GM18508 (cell line): ENCODE measurements at regions not wholly inside any gene's neighbourhood (a gene's known extent, or its start where the extent isn't known, plus 50 kb on each side); places are given as distances from the start of the nearest gene placed in this dataset.
"Not testable (repeated sequence)": the region's sequence is repeated elsewhere in the genome, so short reads cannot be mapped to it uniquely, and the experiment has no call there.

Source experiments
- ATAC-seq: cut with Tn5 transposase; IDR thresholded peaks from one replicate; pipeline ENCODE4 v1.9.1; 2021; ENCODE audit warnings: moderate number of reproducible peaks; ENCODE audit not compliant: insufficient read depth, unreplicated experiment

DNA sequence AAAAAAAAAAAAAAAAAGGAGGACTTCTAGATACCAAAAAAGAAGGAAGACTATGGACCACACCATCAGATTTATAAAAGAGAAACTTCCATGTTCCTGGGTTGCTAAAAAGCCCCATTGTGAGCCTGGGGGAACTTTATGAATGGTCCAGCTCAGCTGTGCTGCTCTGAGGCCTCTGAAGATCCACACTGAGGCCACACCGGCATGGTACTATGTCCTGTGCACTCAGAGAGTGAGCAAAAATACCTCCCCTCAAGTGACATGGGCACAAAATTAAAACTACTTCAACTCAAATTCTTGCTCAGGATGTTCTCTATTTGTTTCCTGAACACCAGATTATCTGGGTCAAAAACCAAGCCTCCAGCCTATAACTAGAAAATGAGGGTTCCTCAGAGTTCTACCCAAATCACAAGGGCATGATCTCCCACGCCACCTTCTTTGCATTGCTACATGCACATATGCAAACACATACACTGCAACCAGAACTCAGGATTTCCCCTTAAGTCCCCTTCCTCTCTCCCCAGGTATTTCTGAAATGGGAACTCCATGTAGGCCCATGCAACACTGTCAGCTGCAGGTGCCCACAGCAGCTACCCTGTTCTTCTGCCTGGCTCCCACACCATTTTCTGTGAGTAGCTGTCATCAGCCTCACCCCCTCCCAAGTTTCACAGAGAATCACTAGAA is 94.4 kb downstream of the SH3GLB1 start:
- ATAC-seq: peak; percentile 48

DNA sequence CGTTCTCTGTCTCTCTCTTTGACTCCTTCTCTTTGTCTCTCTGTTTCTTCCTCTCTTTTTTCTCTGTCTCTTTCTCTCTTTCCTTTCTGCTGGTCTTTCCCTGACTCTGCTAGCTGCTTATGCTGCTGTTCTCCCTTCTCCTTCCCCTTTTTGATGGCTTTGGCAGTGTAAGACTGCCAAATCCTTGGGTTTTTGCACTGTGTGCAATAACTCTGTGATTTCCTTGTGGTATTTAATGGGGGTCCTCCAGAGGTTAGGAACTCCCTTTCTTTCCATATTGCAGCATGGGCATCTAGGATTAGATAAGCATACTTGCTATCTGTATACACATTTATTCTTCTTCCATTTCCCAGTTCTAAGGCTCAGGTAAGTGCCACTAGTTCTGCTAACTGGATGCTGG is 99.3 kb downstream of the SH3GLB1 start:
- ATAC-seq: not testable (repeated sequence)

- ATAC-seq: not testable (repeated sequence)
Observed at GRCh38 chr1:86805898-86806519, 101.6 kb downstream of the SH3GLB1 start.

DNA sequence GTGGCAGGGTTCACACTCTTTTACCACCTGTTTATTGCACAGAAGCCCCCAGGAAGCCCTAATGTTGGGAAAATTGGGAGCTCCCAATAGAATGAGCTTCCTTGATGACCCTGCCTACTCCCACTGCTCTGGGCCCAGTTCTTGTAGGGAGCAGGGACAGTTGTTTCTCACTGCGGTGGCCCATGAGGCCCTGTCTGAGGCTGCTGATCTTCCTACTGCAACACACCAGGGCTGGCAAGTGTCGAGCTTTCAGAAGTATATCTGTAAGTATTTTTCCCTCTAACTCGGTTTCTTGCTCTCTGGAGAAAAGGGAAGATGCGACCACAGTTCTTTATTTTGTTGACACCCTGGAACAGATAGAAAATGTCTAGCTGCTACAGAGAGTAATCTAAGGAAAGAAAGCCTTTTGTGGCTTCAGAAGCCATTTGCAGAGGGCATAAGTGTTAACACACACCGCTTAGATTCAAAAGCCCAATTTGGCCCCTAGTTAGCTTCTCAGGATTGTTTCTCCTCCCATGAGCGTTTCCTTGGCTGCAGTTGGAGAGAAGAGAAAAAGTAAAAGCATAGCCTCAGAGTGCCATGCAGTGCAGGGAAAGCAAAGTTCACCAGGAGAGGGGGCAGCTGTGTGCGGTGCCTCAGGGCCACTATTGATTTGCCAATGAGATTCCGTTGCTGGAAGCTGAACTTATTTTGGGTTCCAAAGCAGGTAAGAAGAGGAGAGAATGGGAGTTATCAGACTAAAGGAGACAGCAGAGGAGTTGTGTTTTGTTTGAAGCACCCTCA is 102.6 kb downstream of the SELENOF start:
- ATAC-seq: no peak

GRCh38 chr1:86812286-86812685 is 101.6 kb downstream of the SELENOF start:
- no peak for ATAC-seq
